B cell (primary cell): ENCODE measurements at regions not wholly inside any gene's neighbourhood (a gene's known extent, or its start where the extent isn't known, plus 50 kb on each side); places are given as distances from the start of the nearest gene placed in this dataset.

Source experiments
- CTCF ChIP-seq: fragments of 200-600 bp; IDR thresholded peaks from one replicate; pipeline ENCODE4 v1.8.0; 2022; ENCODE audit warnings: antibody characterized with exemption, mild to moderate bottlenecking
- EZH2 ChIP-seq: IDR thresholded peaks from 2 replicates; pipeline ENCODE4 v1.6.1; 2012; ENCODE audit warnings: borderline replicate concordance, low read depth, mild to moderate bottlenecking, moderate library complexity, low read length; ENCODE audit not compliant: insufficient read depth, poor library complexity, severe bottlenecking

GRCh38 chr4:124964251-124964650 lies 251.7 kb upstream of the ANKRD50 start:
- TF ChIP-seq CTCF (no peak), EZH2 (no peak)
